GM10266 (cell line): ENCODE measurements at regions not wholly inside any gene's neighbourhood (a gene's known extent, or its start where the extent isn't known, plus 50 kb on each side); places are given as distances from the start of the nearest gene placed in this dataset.
"Not testable (repeated sequence)": the region's sequence is repeated elsewhere in the genome, so short reads cannot be mapped to it uniquely, and the experiment has no call there.

Experiments
- DNase-seq: peaks from one replicate; pipeline ENCODE4 v3.0.0; 2012; ENCODE audit errors: extremely low spot score
- TF ChIP-seq, protein P1 (sequence below): IDR thresholded peaks from 2 replicates; pipeline ENCODE4 v1.5.1; 2012; ENCODE audit warnings: mild to moderate bottlenecking, low read depth; ENCODE audit not compliant: control insufficient read depth, insufficient read depth; ENCODE audit errors: missing control alignments

DNA sequence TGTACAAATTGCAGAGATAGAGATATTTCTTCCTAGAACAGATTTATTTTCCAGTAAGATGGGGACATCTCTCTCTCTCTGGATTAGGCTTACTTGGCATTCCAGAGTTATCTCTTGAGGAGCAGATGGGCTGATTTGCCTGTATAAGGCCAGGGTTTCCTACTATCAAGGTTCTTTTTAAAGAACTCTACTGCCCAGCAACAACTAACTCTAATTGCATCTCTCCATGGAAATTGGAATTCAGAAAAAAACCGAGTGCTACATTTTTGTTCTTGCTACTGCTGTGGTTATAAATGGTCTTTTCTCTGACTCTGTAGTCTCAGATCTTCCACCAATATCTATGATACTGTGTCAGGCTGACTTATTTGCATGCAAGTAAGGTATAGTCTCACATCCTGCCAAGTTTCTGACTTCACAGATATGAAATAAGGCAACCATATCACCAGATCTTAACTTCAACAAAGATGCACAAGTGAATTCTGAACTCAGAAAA, 161.1 kb downstream of the CRPPA start:
- DNase-seq = no peak
- TF ChIP-seq, protein P1, sequence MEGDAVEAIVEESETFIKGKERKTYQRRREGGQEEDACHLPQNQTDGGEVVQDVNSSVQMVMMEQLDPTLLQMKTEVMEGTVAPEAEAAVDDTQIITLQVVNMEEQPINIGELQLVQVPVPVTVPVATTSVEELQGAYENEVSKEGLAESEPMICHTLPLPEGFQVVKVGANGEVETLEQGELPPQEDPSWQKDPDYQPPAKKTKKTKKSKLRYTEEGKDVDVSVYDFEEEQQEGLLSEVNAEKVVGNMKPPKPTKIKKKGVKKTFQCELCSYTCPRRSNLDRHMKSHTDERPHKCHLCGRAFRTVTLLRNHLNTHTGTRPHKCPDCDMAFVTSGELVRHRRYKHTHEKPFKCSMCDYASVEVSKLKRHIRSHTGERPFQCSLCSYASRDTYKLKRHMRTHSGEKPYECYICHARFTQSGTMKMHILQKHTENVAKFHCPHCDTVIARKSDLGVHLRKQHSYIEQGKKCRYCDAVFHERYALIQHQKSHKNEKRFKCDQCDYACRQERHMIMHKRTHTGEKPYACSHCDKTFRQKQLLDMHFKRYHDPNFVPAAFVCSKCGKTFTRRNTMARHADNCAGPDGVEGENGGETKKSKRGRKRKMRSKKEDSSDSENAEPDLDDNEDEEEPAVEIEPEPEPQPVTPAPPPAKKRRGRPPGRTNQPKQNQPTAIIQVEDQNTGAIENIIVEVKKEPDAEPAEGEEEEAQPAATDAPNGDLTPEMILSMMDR = no peak

DNA sequence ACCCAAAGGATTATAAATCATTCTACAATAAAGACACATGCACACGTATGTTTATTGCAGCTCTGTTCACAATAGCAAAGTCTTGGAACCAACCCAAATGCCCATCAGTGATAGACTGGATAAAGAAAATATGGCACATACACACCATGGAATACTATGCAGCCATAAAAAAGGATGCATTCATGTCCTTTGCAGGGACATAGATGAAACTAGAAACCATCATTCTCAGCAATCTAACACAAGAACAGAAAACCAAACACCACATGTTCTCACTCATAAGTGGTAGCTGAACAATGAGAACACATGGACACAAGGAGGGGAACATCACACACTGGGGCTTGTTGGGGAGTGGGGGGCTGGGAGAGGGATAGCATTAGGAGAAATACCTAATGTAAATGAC, 164.9 kb downstream of the CRPPA start:
- DNase-seq = not testable (repeated sequence)

DNA sequence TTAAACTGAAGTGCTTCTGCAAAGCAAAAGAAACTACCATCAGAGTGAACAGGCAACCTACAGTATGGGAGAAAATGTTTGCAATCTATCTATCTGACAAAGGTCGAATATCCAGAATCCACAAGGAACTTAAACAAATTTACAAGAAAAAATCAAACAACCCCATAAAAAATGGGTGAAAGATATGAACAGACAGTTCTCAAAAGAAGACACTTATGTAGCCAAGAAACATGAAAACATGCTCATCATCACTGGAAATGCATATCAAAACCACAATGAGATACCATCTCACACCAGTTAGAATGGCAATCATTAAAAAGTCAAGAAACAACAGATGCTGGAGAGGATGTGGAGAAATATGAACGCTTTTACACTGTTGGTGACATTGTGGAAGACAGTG, 165.4 kb downstream of the CRPPA start:
- not testable (repeated sequence) for DNase-seq

DNA sequence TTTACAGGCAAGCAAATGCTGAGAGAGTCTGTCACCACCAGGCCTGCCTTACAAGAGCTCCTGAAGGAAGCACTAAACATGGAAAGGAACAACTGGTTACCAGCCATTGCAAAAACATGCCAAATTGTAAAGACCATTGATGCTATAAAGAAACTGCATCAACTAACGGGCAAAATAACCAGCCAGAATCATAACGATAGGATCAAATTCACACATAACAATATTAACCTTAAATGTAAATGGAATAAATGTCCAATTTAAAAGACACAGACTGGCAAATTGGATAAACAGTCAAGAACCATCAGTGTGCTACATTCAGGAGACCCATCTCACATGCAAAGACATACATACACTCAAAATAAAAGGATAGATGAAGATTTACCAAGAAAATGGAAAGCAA, 170.7 kb downstream of the CRPPA start:
- DNase-seq = not testable (repeated sequence)

GRCh38 chr7:16249204-16249603, 172.1 kb downstream of the CRPPA start:
- not testable (repeated sequence) for DNase-seq

- DNase-seq = not testable (repeated sequence)
Observed at GRCh38 chr7:16248556-16248955, 172.8 kb downstream of the CRPPA start.

- TF ChIP-seq, protein P1 = no peak
- no peak for DNase-seq
Observed at GRCh38 chr7:16244469-16244868, 176.9 kb downstream of the CRPPA start.

DNA sequence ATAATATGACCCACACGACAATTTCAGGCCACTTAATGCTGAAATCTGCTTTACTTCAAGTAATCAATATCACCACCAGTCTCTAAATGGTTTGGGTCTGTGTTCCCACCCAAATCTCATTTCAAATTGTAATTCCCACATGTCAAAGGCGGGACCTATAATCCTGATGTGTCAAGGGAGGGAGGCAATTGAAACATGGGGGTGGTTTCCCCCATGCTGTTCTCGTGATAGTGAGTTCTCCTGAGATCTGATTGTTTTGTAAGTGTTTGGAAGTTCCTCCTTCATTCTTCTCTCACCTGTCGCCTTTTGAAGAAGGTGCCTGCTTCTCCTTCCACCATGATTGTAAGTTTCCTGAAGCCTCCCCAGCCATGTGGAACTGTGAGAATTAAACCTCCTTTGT, 178.4 kb downstream of the CRPPA start:
- DNase-seq = no peak
- TF ChIP-seq, protein P1 = no peak

DNA sequence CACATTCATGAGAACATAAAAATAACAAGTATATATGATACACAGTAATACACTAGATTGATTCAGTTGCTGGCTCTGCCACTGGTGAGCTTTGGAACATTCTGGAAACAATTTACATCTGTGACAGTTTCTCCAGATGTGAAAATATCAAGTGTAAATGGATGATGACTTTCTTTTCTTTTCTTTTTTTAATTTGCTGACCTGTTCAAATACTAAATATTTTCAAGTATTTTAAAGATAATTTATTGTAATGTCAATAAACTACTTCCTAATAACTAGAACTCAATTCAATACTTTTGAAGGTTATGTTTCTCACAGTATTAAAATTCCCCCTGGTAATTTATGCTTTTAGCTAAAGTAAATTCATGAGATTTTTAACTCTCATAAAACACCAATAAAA, 180.3 kb downstream of the CRPPA start:
- DNase-seq = no peak
- TF ChIP-seq, protein P1 = no peak

DNA sequence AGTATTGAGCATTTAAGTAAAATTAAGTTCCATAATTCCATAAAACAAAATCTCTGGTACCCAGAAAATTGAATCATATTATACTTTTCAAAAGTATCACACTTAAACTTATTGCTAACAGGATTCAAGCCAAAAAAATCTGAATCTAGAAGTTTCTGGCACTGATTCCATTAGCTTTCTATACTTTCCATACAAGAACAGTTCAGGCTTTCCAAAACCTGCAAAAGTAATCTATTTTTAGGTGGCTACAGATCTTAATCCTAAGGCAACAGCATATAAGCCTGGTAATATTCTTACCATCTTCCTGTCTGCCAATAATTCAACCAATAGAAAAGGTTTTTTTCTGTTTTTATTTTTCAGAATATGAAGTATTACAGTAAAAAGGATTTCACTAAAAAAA, 185.0 kb downstream of the CRPPA start:
- DNase-seq = no peak
- TF ChIP-seq, protein P1 = no peak
